SK-N-SH (cell line): ENCODE measurements at regions not wholly inside any gene's neighbourhood (a gene's known extent, or its start where the extent isn't known, plus 50 kb on each side); places are given as distances from the start of the nearest gene placed in this dataset.

Experiments
- CTCF ChIA-PET: fragments of 300-600, 350-600 bp; formaldehyde crosslinking; extraction: SDS; loops from one replicate; lab custom pipeline; 2021; lab: Yijun Ruan, JAX
- POLR2A ChIA-PET: fragments of 350-600 bp; sonication (Branson Sonifier 250); formaldehyde crosslinking; extraction: SDS; loops from one replicate; lab custom pipeline; 2020; ENCODE audit warnings: antibody characterized with exemption, inconsistent platforms; lab: Yijun Ruan, JAX
- DNase-seq: peaks from one replicate; pipeline ENCODE4 v3.0.0; 2012
- H2AFZ ChIP-seq: fragments of 200-600 bp; sonication (generic); 2 replicates; pipeline ENCODE4 v1.8.1; 2016; ENCODE audit warnings: antibody characterized with exemption, mild to moderate bottlenecking, low read depth
- H3F3A ChIP-seq: fragments of 200-600 bp; sonication (generic); replicated peaks from 2 replicates; pipeline ENCODE3; 2016; ENCODE audit warnings: antibody characterized with exemption, mild to moderate bottlenecking; ENCODE audit not compliant: insufficient read depth
- H3K27ac ChIP-seq, 2 experiments: fragments of 200-500 bp in 1 of 2; fragments of 200-600 bp in 1 of 2; sonication (Bioruptor generic) in 1 of 2; sonication (generic), shearing (Covaris generic) in 1 of 2; 2 replicates each; pipeline versions ENCODE4 v1.5.1 to v1.6.1; 2014 to 2016; ENCODE audit warnings: low read depth in 2 of 2, inconsistent platforms in 1 of 2, low read length in 1 of 2, mild to moderate bottlenecking in 1 of 2, mixed read lengths in 1 of 2
- H3K27me3 ChIP-seq: fragments of 200-600 bp; sonication (generic), shearing (Covaris generic); 2 replicates; pipeline ENCODE4 v1.6.1; 2016; ENCODE audit warnings: mixed run types; ENCODE audit not compliant: insufficient read depth
- H3K36me3 ChIP-seq, 2 experiments: fragments of 200-500 bp in 1 of 2; fragments of 200-600 bp in 1 of 2; sonication (Bioruptor generic) in 1 of 2; sonication (generic) in 1 of 2; replicated peaks in 1 of 2; 2 replicates each; pipeline versions ENCODE3 to v1.5.1; 2014 to 2016; ENCODE audit warnings: low read length in 1 of 2, mild to moderate bottlenecking in 1 of 2; ENCODE audit not compliant: insufficient read depth in 2 of 2, control insufficient read depth in 1 of 2
- H3K4me1 ChIP-seq, 2 experiments: fragments of 200-500 bp in 1 of 2; fragments of 200-600 bp in 1 of 2; sonication (Bioruptor generic) in 1 of 2; sonication (generic), shearing (Covaris generic) in 1 of 2; 2 replicates each; pipeline versions ENCODE4 v1.5.1 to v1.6.1; 2014 to 2016; ENCODE audit warnings: low read depth in 1 of 2, low read length in 1 of 2, mixed run types in 1 of 2; ENCODE audit not compliant: insufficient read depth in 2 of 2, control insufficient read depth in 1 of 2
- H3K4me2 ChIP-seq: fragments of 200-600 bp; sonication (generic), shearing (Covaris generic); 2 replicates; pipeline ENCODE4 v1.6.1; 2017; ENCODE audit warnings: mixed run types
- H3K4me3 ChIP-seq, 2 experiments: fragments of 200-500 bp in 1 of 2; fragments of 200-600 bp in 1 of 2; sonication (Bioruptor generic) in 1 of 2; sonication (generic), shearing (Covaris generic) in 1 of 2; 2 replicates each; pipeline versions ENCODE4 v1.5.1 to v1.8.1; 2014 to 2016; ENCODE audit warnings: low read depth in 2 of 2, inconsistent platforms in 1 of 2, low read length in 1 of 2, mild to moderate bottlenecking in 1 of 2, mixed read lengths in 1 of 2, moderate library complexity in 1 of 2
- H3K79me2 ChIP-seq: fragments of 200-600 bp; sonication (generic); 2 replicates; pipeline ENCODE4 v1.8.1; 2017; ENCODE audit warnings: mild to moderate bottlenecking; ENCODE audit not compliant: insufficient read depth
- H3K9ac ChIP-seq: fragments of 200-600 bp; sonication (generic); 2 replicates; pipeline ENCODE4 v1.6.1; 2017; ENCODE audit warnings: mixed run types
- H3K9me2 ChIP-seq: fragments of 200-600 bp; sonication (generic); 2 replicates; pipeline ENCODE4 v1.6.1; 2017; ENCODE audit warnings: mixed run types
- H3K9me3 ChIP-seq: fragments of 200-600 bp; sonication (generic); 2 replicates; pipeline ENCODE4 v1.6.1; 2017; ENCODE audit warnings: mixed run types, mild to moderate bottlenecking, moderate library complexity
- H4K20me1 ChIP-seq: fragments of 200-600 bp; sonication (generic); 2 replicates; pipeline ENCODE4 v1.6.1; 2017; ENCODE audit warnings: mild to moderate bottlenecking, mixed run types; ENCODE audit not compliant: insufficient read depth
- CHD2 ChIP-seq: fragments of 150-350 bp; IDR thresholded peaks from 2 replicates; pipeline ENCODE4 v1.6.1; 2018; ENCODE audit warnings: low read length; ENCODE audit not compliant: partially characterized antibody
- ELF1 ChIP-seq: IDR thresholded peaks from 2 replicates; pipeline ENCODE4 v1.4.0; 2012
- FOXJ3 ChIP-seq: sonication (generic); formaldehyde crosslinking; IDR thresholded peaks from 2 replicates; pipeline ENCODE4 v1.5.1; 2020; ENCODE audit warnings: mild to moderate bottlenecking, missing genetic modification reagents
- FOXM1 ChIP-seq: IDR thresholded peaks from 2 replicates; pipeline ENCODE4 v1.4.0; 2012; ENCODE audit warnings: low read depth, mild to moderate bottlenecking
- IRF3 ChIP-seq: fragments of 150-350 bp; IDR thresholded peaks from 2 replicates; pipeline ENCODE4 v1.6.1; 2016; ENCODE audit warnings: mild to moderate bottlenecking, low read depth, low read length
- MAX ChIP-seq: IDR thresholded peaks from 2 replicates; pipeline ENCODE4 v1.4.0; 2012; ENCODE audit warnings: low read depth
- MEF2A ChIP-seq: IDR thresholded peaks from 2 replicates; pipeline ENCODE4 v1.4.0; 2012; ENCODE audit warnings: low read depth, borderline replicate concordance
- MXI1 ChIP-seq: IDR thresholded peaks from 2 replicates; pipeline ENCODE4 v1.6.1; 2012; ENCODE audit warnings: mild to moderate bottlenecking, low read depth, low read length, improper control_type of control experiment
- NFIC ChIP-seq: IDR thresholded peaks from 2 replicates; pipeline ENCODE4 v1.4.0; 2012; ENCODE audit warnings: borderline replicate concordance
- POLR2AphosphoS5 ChIP-seq: IDR thresholded peaks from 2 replicates; pipeline ENCODE4 v1.6.1; 2012; ENCODE audit warnings: low read depth, low read length
- RAD21 ChIP-seq: IDR thresholded peaks from 2 replicates; pipeline ENCODE4 v1.6.1; 2012; ENCODE audit warnings: mild to moderate bottlenecking, low read length
- RCOR1 ChIP-seq: fragments of 150-350 bp; IDR thresholded peaks from 2 replicates; pipeline ENCODE4 v1.6.1; 2017; ENCODE audit warnings: antibody characterized with exemption, low read length
- SIN3A ChIP-seq: IDR thresholded peaks from 2 replicates; pipeline ENCODE4 v1.6.1; 2012; ENCODE audit warnings: low read depth, mild to moderate bottlenecking, low read length, moderate library complexity, borderline replicate concordance
- TCF12 ChIP-seq: IDR thresholded peaks from 2 replicates; pipeline ENCODE4 v1.4.0; 2012
- USF1 ChIP-seq: IDR thresholded peaks from 2 replicates; pipeline ENCODE4 v1.4.0; 2012; ENCODE audit warnings: low read depth, borderline replicate concordance
- YY1 ChIP-seq: IDR thresholded peaks from 2 replicates; pipeline ENCODE4 v1.4.0; 2012; ENCODE audit warnings: low read depth, mild to moderate bottlenecking
- ZBTB33 ChIP-seq: IDR thresholded peaks from 2 replicates; pipeline ENCODE4 v1.4.0; 2012; ENCODE audit warnings: low read depth, borderline replicate concordance
- WGBS: methylation state at CpG from one replicate; pipeline ENCODE4 v1.1.6; 2017; ENCODE audit warnings: low lambda C conversion rate; 5-methylcytosine and 5-hydroxymethylcytosine counted together

- no peak overlapping the region for H3K9ac ChIP-seq
- no peaks in the 10 kb centered on the region for H3K27me3 ChIP-seq
- no peak for DNase-seq
- ChIA-PET CTCF (interaction anchor here (1.4 kb wide), 1 partner anchor 17 kb away, joined by 3 read pairs; no protein-coding TSS in a partner anchor), POLR2A (no interaction called here)
- WGBS: 38% methylated on average over 3 of the region's 3 CpGs
- H3K36me3 ChIP-seq: no peaks in the 10 kb centered on the region
- no peak overlapping the region for H3K4me3 ChIP-seq
- TF ChIP-seq FOXJ3 (CRISPR knock-in tag) (no peak), RCOR1 (no peak), MAX (no peak), NFIC (no peak), SIN3A (no peak), YY1 (no peak), IRF3 (no peak), ELF1 (no peak), TCF12 (no peak), POLR2AphosphoS5 (no peak), MEF2A (no peak), CHD2 (no peak)
- no peaks in the 10 kb centered on the region for H3K9me2 ChIP-seq
- no peaks in the 10 kb centered on the region for H3K79me2 ChIP-seq
- H3K27ac ChIP-seq: no peak overlapping the region
- H4K20me1 ChIP-seq: no peaks in the 10 kb centered on the region
- no peak overlapping the region for H2AFZ ChIP-seq
- peaks cover 0 to 15% of the 10 kb centered on the region in 2 experiments; a peak in 2 of 4 replicates for H3K4me1 ChIP-seq
- H3K4me2 ChIP-seq: no peak overlapping the region
- H3K9me3 ChIP-seq: peaks cover 3% of the 10 kb centered on the region; the same call in 1 of the 2 replicates
- H3F3A ChIP-seq: no peaks in the 10 kb centered on the region
Measured at GRCh38 chr1:166304131-166304530, 137.3 kb upstream of the FAM78B start.

- Histone ChIP-seq H3K27me3 (no peaks in the 10 kb centered on the region), H2AFZ (no peak overlapping the region), H3K4me2 (no peak overlapping the region), H3K36me3 (no peaks in the 10 kb centered on the region), H3K9me2 (no peaks in the 10 kb centered on the region), H3K79me2 (no peaks in the 10 kb centered on the region), H3F3A (no peaks in the 10 kb centered on the region), H3K9ac (no peak overlapping the region), H3K4me1 (peaks cover 0 to 15% of the 10 kb centered on the region in 2 experiments; a peak in 2 of 4 replicates), H3K27ac (no peak overlapping the region), H3K9me3 (peaks cover 8% of the 10 kb centered on the region; the same call in 1 of the 2 replicates), H3K4me3 (no peak overlapping the region), H4K20me1 (no peaks in the 10 kb centered on the region)
- POLR2A ChIA-PET: no interaction called here
- no peak for DNase-seq
- CTCF ChIA-PET: interaction anchor here (1.4 kb wide), 1 partner anchor 18 kb away, joined by 3 read pairs; no protein-coding TSS in a partner anchor
- TF ChIP-seq YY1: no peak
- no peak for TF ChIP-seq ZBTB33
- no peak for TF ChIP-seq MXI1
- TF ChIP-seq USF1: no peak
- TF ChIP-seq MEF2A: no peak
- TF ChIP-seq FOXM1: no peak
- no peak for TF ChIP-seq FOXJ3 (CRISPR knock-in tag)
- no peak for TF ChIP-seq RAD21
- 9% methylated on average over 2 of the region's 2 CpGs for WGBS
Measured at GRCh38 chr1:166305371-166305770, 138.6 kb upstream of the FAM78B start.
